ENCODE measurements at regions not wholly inside any gene's neighbourhood (a gene's known extent, or its start where the extent isn't known, plus 50 kb on each side); places are given as distances from the start of the nearest gene placed in this dataset.

GRCh38 chr9:78865737-78866136, 568.8 kb downstream of the PSAT1 start:
- TF ChIP-seq CTCF (IDR thresholded peaks at IDR 0.05) (no peak), EP300 (IDR thresholded peaks at IDR 0.05; ENCODE audit: low read depth) (no peak), POLR2A (IDR thresholded peaks at IDR 0.05) (no peak)

Data from transverse colon (tissue), 3 donors.